Fibroblast of lung (primary cell): ENCODE measurements at regions not wholly inside any gene's neighbourhood (a gene's known extent, or its start where the extent isn't known, plus 50 kb on each side); places are given as distances from the start of the nearest gene placed in this dataset.

Source experiments
- CTCF ChIP-seq, 2 donors: IDR thresholded peaks in 1 of 2; conservative IDR thresholded peaks in 1 of 2; 1 replicate in 1 of 2; 2 replicates in 1 of 2; pipeline ENCODE4 v1.5.1; 2011 to 2012; ENCODE audit warnings: low read length in 2 of 2, control low read depth in 1 of 2, inconsistent platforms in 1 of 2, low read depth in 1 of 2, mild to moderate bottlenecking in 1 of 2
- EZH2 ChIP-seq: IDR thresholded peaks from 2 replicates; pipeline ENCODE4 v1.5.1; 2012; ENCODE audit warnings: low read length, control low read depth, mild to moderate bottlenecking; ENCODE audit errors: missing control alignments

GRCh38 chr3:193971966-193972365 lies 164.0 kb upstream of the HES1 start:
- TF ChIP-seq CTCF (conservative IDR thresholded peaks at IDR 0.05 in 1 of 2, IDR thresholded peaks at IDR 0.05 in 1 of 2; ENCODE audit: low read depth in 1 of 2, low read length in 2 of 2) (no peak), EZH2 (no peak)
